ENCODE measurements at regions not wholly inside any gene's neighbourhood (a gene's known extent, or its start where the extent isn't known, plus 50 kb on each side); places are given as distances from the start of the nearest gene placed in this dataset.

GRCh38 chr5:4990017-4990416 lies 150.1 kb upstream of the ADAMTS16 start:
- intact Hi-C loops (cut with DNase I; ENCODE audit: low total_unique reads): no loop called here
- TF ChIP-seq, protein P1, sequence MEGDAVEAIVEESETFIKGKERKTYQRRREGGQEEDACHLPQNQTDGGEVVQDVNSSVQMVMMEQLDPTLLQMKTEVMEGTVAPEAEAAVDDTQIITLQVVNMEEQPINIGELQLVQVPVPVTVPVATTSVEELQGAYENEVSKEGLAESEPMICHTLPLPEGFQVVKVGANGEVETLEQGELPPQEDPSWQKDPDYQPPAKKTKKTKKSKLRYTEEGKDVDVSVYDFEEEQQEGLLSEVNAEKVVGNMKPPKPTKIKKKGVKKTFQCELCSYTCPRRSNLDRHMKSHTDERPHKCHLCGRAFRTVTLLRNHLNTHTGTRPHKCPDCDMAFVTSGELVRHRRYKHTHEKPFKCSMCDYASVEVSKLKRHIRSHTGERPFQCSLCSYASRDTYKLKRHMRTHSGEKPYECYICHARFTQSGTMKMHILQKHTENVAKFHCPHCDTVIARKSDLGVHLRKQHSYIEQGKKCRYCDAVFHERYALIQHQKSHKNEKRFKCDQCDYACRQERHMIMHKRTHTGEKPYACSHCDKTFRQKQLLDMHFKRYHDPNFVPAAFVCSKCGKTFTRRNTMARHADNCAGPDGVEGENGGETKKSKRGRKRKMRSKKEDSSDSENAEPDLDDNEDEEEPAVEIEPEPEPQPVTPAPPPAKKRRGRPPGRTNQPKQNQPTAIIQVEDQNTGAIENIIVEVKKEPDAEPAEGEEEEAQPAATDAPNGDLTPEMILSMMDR (IDR thresholded peaks at IDR 0.05): no peak
- TF ChIP-seq POLR2A (IDR thresholded peaks at IDR 0.05): no peak
- H3K4me3 ChIP-seq (ENCODE audit: low read depth, poor library complexity, severe bottlenecking): no peak overlapping the region
- DNase-seq (ENCODE audit: low spot score in 2 of 2): no peak
- 92 to 94% methylated on average over 5 of the region's 5 CpGs for WGBS, 2 donors

DNA sequence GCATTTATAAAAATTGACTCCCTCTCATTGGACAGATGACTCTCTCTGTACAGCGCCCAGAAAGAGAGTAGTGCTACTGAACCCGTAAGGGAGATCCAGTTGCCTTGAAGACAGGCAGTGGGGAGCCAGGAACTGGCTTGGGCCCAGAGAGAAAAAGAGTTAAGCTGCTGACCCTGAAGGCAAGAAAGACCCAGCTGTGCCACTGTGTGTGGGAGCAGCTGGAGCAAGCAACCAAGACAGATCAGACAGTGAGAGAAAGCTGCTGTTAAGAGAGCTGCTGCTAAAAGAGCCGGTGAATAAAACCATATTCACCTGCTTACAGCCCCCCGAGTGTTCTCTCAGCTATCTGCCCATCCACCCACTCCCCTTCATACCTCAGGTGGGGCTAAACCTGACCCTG lies 149.7 kb upstream of the ADAMTS16 start:
- H3K4me3 ChIP-seq (ENCODE audit: low read depth, poor library complexity, severe bottlenecking): no peak overlapping the region
- TF ChIP-seq, protein P1 (IDR thresholded peaks at IDR 0.05): no peak
- no peak for TF ChIP-seq POLR2A (IDR thresholded peaks at IDR 0.05)
- intact Hi-C loops (cut with DNase I; ENCODE audit: low total_unique reads): no loop called here
- DNase-seq (ENCODE audit: low spot score in 2 of 2): no peak
- 79 to 83% methylated on average over 4 of the region's 4 CpGs for WGBS, 2 donors

GRCh38 chr5:4991925-4992324 lies 148.2 kb upstream of the ADAMTS16 start:
- no peak for DNase-seq (ENCODE audit: low spot score in 2 of 2)
- intact Hi-C loops (cut with DNase I; ENCODE audit: low total_unique reads): no loop called here
- no peak for TF ChIP-seq POLR2A (IDR thresholded peaks at IDR 0.05)
- TF ChIP-seq, protein P1 (IDR thresholded peaks at IDR 0.05): no peak
- 89 to 90% methylated on average over 1 of the region's 1 CpG for WGBS, 2 donors
- H3K4me3 ChIP-seq (ENCODE audit: low read depth, poor library complexity, severe bottlenecking): no peak overlapping the region

- intact Hi-C loops (cut with DNase I; ENCODE audit: low total_unique reads): no loop called here
- H3K4me3 ChIP-seq (ENCODE audit: low read depth, poor library complexity, severe bottlenecking): no peak overlapping the region
- no peak for TF ChIP-seq POLR2A (IDR thresholded peaks at IDR 0.05)
- TF ChIP-seq, protein P1 (IDR thresholded peaks at IDR 0.05): no peak
- 43 to 48% methylated on average over 4 of the region's 4 CpGs for WGBS, 2 donors
- no peak for DNase-seq (ENCODE audit: low spot score in 2 of 2)
Measured at GRCh38 chr5:4995014-4995413, 145.1 kb upstream of the ADAMTS16 start.

DNA sequence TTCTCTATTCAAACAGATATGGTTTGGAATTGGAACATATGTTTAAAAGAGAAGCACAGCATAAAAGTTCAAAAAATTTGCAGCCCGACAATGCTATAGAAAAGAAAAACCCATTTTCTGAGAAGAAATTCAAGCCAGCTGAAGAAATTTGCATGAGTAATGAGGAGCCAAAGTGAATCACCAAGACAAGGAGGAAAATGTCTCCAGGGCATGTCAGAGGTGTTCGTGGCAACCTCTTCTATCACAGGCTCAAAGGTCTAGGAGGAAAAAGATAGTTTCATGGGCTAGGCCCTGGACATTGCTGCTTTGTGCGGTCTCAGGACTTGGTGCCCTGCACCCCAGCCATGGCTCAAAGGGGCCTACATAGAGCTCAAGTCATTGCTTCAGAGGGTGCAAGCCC lies 134.8 kb upstream of the ADAMTS16 start:
- DNase-seq (ENCODE audit: low spot score in 2 of 2): no peak
- TF ChIP-seq, protein P1 (IDR thresholded peaks at IDR 0.05): no peak
- no peak for TF ChIP-seq POLR2A (IDR thresholded peaks at IDR 0.05)
- intact Hi-C loops (cut with DNase I; ENCODE audit: low total_unique reads): no loop called here
- H3K4me3 ChIP-seq (ENCODE audit: low read depth, poor library complexity, severe bottlenecking): no peak overlapping the region
- 58 to 66% methylated on average over 3 of the region's 3 CpGs for WGBS, 2 donors

GRCh38 chr5:5006548-5006947 lies 133.6 kb upstream of the ADAMTS16 start:
- intact Hi-C loops (cut with DNase I; ENCODE audit: low total_unique reads): no loop called here
- TF ChIP-seq, protein P1 (IDR thresholded peaks at IDR 0.05): no peak
- no peak for TF ChIP-seq POLR2A (IDR thresholded peaks at IDR 0.05)
- no peak overlapping the region for H3K4me3 ChIP-seq (ENCODE audit: low read depth, poor library complexity, severe bottlenecking)
- no peak for DNase-seq (ENCODE audit: low spot score in 2 of 2)
- WGBS, 2 donors: 82 to 96% methylated on average over 3 of the region's 3 CpGs
